ENCODE measurements at regions not wholly inside any gene's neighbourhood (a gene's known extent, or its start where the extent isn't known, plus 50 kb on each side); places are given as distances from the start of the nearest gene placed in this dataset.
A peak's percentile ranks its signal among the peaks of the same experiment; 100 is the strongest.

DNA sequence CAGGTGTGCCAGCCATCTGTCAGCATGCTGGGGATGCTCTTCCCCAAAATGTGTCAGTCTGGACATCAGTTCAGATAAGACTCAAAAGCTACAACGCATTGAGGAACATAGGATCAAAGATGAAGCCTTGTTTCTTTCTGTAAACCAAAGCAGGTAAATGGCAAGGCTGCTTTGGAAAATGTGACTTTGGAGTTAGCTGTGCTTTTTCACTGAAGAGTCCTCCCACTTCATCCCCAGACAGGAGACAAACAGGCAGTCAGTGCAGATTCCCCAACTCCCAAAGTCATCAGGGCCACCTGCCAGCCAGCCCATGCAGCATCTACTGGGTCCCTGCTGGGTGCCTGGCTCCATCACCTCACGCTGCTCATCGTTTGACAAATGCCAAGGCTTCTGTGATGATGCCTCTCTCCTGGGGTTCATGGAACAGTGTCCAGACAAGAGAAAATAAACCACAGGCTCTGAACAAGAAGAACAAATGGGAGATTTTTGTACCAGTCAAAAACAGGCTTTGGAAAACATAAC lies 205.0 kb upstream of the BTBD3 start:
- no peak for DNase-seq

DNA sequence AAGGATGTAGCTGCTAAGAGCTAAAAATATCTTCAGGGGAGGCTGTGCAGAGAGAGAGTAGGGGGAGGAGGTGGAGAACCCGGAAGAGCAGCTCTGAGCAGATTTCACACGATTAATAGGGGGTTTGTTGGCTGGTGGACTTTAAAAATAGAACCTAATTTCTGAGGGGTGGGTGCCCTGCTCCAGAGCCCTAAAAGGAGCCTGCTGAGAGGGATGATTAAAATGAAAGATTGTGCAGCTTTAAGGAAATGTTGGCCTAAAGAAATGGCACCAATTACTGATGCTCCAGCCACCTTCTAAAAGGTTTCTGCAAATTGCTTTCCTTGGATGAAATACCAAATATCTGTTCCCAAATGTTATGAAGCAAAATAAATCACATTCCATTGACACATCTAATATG lies 202.8 kb upstream of the BTBD3 start:
- no peak for DNase-seq

DNA sequence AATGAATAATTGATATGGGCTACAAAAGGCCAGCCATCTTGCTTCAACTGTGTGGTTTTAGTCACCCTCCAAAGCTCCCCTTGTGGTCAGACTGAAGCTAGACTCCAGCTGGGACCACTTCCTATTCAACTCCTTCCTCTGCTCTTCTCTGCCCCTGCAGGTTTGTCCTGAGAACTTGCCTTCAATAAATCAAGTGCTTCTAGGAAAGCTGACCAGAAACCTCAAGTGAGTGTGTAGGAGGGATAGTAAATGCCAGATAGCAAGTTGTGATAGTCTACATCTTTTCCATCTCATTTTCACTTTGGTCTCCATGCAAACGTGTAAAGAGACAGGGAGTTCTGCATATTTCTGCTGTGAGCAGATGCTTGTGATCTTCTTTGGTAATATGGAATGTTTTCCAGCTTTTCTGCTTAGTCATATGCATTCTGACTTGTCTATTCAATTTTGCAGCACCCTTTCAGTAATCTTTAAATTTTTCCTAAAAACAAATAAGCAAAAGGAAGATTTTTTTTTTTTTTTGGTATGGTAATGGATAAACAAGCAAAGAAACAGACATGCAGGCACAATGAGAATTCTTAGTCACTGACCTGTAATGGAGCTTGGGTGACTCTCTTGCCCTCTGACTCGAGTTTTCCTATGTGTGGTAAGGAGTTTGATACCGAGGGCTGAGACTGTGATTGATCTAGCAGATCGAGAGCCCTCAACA lies 201.3 kb upstream of the BTBD3 start:
- DNase-seq = no peak

DNA sequence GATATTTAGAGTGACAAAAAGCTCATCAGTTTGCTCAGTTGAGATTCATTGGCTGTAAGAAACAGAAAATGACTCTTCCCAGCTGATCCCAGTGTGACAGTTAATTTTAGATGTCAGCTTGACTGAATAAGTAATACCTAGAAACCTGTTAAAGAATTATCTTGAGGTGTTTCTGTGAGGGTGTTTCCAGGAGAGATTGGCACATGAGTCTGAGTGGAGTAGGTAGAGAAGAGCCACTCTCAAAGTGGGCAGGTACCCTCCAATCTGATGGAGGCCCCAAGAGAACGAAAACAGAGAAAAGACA lies 200.8 kb upstream of the BTBD3 start:
- DNase-seq = no peak

DNA sequence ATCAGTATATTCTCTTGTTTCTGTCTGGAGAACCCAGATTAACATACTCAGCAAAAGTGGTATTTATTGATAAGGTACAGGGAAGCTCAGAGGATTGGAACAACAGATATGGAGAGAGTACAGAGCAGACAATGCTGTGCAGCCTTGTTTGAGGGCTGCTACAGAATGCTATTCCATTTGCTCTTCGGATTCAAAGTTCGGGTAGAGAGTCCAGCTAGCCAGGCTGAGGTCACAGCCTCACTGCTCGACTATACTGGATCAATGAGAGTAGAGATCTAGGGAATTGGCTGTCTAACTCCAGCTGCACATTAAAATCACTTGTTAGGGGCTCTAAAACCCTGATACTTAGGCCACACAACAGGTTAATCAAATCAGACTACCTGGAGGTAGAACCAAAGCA lies 200.1 kb upstream of the BTBD3 start:
- DNase-seq = no peak

DNA sequence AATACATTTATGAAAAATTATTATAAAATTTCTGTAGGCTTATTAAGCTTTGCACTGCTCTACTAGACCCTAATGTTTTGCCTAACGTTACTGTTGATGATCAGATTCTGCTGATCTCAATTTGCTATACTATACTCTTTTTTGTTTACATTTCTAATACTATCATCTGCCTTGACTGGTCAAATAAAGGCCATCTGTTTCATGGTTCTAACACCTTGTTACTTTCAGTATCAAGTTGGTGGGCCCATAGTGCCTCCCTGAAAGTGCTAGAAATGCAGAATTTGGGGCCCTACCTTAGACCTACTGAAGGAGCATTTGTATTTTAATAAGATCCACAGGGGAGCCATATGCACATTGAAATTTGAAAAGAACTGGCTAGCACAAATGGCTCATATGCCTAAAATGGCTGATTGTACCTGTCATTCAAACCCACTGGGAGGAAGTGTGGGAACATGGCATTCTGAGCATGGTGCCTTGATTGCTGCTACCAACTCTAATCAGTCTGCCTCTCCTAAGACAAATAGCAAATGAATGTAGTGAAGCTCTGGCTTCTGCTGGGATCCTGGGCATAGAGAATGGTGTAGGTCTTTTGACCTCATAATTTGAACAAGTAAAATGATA lies 199.1 kb upstream of the BTBD3 start:
- no peak for DNase-seq

DNA sequence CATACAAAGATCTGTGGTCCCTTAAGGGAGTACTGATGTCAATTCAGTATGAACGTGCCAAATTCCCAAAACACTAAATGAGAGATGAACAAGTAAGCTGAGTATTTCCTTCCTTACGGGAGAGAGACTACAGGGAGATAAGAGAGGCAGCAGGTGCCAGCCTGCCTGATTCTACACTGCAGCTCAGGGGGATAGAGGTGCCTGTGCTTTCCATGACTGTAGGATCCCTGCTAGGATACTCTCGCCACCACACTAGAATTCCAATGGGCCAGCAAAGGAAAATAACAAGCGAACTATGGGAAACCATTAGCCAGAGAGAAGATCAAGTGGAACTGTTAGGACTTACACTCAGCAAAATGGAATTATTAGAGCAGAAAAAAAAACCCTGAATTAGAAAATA lies 198.5 kb upstream of the BTBD3 start:
- DNase-seq = no peak

DNA sequence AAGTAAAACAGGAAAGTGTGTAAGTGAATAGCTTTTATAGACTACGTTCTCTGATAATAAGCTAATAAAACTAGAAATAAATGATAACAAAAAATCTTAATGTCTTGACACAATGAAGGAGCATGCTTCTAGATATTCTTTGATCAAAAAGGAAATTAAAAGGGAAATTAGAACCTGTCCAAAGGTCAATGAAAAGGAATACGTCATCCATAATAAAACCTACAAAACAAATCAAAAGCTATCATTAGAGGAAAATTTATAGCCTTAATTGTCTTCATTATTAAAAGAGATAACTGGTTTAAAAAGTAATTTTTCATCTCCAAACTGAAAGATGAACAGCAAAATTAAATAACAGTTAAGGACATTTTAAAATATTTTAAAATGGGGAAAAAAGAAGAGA lies 196.3 kb upstream of the BTBD3 start:
- DNase-seq = no peak

DNA sequence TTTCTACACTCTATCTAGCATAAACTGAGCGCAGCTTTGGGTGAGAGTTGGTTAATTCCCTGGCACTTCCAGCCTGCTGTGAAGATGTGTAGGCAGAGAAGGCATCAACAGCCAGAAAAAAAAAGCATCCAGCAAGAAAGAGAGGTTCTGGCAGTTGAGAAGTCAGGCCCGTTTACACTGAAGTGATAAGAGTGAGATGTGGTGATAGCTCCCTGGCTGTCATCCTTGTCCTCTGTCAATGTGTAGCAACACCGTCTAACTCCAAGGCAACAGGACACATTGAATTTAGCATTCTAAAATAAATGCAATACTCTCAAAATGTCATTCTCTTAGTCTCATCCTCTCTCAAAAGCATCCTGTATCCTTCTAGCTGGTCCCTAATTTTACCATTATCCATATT lies 193.6 kb upstream of the BTBD3 start:
- no peak for DNase-seq

DNA sequence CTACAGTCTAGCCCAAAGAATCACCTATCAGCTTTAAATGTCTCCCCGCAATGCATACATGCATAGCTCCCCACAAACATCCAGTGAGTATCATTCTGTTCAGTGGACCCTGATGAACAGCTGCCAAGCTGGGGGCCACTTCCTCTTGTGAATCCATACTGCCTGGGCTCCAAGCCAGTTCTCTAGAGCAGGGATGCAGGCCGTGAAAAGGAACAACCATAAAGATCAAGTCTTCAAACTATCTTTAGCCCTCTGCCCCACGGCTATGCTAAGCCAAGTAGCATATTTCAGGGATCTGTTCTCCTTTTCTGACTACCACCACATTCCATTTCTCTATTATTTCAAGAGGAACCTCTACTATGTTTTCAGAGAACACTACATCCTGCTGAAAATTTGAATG lies 191.7 kb upstream of the BTBD3 start:
- peak; percentile 21 for DNase-seq

DNA sequence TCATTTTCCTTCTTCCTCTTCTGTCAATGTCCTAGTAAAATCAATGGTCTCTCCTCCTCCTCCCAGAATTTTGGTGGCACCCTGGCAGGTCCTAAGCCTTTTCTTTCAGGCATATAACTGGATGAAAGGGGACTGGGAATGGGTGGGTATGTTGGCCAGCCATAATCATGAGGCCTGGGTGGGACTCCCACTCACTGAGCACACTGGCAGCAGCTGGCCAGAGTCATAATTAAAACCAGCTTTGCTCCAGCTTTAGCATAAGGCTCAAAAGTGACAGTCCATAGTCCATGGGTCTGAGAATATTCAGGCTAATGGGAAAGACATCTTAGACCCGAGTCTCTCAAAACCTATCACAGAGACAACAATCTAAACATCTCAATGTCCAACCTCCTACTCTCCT lies 190.0 kb upstream of the BTBD3 start:
- no peak for DNase-seq

DNA sequence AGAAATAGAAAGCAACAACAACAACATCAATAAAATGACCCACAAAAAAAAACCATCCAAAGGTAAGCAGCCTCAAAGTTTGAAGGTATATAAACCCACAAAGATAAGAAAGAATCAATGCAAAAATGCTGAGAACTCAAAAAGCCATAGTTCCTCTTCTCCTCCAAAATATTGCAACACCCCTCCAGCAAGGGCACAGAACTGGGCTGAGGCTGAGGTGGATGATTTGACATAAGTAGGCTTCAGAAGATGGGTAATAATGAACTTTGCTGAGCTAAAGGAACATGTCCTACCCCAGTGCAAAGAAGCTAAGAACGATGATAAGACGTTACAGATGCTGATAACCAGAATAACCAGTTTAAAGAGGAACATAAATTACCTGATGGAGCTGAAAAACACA lies 188.8 kb upstream of the BTBD3 start:
- no peak for DNase-seq

DNA sequence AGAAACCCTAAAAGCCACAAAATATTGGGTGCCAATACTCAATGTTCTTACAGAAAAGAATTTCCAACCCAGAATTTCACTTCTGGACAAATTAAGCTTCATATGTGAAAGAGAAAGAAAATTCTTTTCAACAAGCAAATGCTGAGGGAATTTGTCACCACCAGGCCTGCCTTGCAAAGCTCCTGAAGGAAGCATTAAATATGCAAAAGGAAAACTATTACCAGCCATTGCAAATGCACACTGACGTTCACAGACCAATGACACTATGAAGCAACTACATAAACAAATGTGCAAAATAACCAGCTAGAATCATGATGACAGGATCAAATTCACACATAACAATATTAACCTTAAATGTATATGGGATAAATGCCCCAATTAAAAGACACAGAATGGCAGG lies 187.9 kb upstream of the BTBD3 start:
- DNase-seq = no peak

DNA sequence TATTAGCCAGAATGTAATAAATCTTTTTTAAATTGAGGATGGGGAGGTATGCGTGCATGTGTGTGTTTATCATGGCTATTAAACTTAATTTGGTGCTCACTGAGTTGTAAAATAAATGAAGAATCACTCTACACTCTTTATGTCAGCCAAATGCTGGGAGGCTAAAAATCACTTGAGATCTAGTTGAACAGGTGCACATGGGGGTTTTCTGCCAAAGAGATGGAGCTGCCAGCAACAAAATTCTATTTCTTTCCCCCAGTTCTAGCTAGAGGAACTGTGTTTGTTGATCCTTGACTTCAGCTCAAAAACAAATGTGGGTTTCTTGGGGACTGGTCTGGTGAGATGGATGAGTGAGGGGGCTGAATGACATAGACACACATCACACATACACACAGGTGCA lies 183.3 kb upstream of the BTBD3 start:
- no peak for DNase-seq

DNA sequence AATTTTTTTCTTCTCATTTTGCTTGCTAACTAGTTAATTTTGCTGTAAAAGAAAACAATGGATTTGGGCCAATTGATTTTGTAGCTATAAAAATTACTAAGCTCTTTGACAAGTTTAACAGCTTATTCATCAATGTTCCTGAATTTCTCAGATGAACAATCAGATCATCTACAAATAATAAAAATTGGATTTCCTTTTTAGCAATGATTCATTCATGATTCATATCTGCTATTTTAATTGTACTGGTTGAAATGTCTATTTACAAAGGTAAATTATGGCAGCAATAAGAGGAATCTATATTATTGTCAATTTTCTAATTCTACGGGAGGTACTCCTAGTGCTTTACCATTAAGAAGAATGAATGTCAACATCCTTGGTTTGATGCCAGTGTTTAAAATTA lies 178.8 kb upstream of the BTBD3 start:
- DNase-seq = no peak

DNA sequence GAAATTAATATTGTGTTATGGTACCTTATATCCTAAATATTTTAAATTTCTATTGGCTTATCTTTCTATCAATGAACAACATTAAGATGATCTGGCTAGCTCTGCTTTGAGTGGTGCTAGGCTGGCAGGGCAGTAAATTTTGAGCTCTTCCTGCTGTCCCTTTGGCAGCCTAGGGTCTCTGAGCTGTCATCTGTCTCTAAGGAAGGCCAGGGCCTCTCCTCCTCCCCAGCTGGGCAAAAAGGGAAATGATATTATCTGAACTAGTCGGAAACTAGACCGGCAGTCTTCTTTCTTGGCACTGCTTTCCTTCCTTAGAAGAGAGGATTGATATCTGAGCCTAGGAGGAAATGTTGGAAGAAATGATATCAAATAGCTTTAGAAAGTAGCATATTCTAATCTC lies 176.7 kb upstream of the BTBD3 start:
- no peak for DNase-seq

DNA sequence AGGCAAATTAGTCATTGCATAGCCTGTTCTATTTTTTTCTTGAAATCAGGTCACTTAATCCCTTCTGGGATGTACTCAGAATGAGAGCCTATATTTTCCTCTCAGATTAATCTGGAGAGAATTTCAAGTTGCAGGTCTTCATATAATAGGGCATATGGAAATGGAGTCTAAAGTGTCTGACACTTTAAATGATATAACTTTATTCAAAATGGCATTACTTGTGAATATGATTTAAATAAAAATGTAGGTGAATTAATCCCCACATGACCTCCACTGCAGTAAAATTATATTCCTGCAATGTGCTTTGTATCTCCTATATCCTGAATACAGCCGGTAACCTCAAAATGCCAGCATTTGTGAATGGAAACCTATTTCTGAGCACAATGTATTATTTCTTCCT lies 172.5 kb upstream of the BTBD3 start:
- no peak for DNase-seq

DNA sequence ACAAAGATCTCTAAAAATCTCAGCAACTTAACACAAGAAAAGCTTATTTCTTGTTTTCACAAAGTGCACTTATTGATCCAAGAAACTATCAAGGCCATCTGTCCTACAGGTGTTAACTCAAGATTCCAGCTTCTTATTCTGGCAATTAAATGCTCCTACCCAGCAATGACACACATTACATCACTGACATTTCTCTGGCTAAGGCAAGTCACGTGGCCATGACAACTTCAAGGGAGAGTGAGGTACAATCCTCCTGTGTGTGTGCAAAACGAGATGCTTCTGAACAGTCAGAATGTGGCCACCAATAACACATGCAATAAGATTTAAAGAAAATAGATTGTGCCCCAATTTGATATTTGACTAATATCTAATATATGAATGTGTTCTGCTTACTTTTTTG lies 169.3 kb upstream of the BTBD3 start:
- no peak for DNase-seq

DNA sequence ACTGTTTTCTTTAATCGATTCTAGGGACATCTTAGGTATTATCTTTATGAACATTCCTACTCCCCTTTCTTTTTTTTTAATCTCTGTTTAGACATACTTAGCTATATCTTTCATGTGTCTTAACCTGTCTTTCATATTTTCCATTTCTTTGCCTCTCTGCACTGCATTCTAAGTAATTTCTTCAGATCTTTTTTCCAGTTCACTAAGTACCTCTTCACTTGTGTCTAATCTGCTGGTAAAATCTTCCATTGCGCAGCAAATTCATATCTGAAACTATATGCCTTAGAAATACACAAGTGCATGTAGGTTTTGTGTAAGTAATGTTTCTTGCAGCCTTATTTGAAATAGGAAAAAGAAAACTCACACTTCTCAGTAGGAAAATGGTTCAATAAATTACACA lies 165.4 kb upstream of the BTBD3 start:
- no peak for DNase-seq

DNA sequence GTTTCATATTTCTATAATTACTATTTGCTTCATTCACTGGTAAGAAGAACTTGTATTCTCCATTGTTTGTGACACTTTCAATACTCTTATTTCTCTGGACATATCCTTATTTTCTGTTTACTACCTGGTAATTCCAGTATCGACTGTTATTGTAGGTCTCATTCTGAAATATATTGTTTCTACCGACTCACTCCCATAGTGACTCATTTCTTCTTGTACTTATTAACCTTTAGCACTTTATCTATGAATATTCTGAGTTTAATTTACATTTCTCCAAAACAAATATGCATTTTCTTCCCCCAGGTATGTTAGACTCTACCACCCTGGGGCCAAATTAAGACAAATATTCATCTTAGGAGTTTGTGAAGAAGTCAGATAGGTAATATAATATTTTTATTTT lies 164.5 kb upstream of the BTBD3 start:
- DNase-seq = no peak

DNA sequence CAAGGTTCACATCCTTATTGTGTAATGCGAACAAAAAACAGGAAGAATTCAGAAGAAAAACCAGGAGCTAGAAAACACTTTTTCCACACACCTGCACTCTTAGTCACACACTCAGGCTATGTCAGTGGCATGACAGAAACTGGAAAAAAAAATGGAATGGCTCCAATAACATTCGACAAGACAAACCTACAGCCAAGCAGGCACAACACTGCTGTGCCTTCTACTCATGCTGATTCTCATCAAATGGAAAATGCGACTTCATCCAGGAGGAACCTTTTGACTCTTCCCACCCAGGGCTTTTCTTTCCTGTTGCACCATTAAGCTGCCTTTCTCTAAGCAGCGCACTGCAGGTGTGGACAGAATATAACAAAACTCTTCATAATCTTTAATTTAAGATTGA lies 163.2 kb upstream of the BTBD3 start:
- no peak for DNase-seq

DNA sequence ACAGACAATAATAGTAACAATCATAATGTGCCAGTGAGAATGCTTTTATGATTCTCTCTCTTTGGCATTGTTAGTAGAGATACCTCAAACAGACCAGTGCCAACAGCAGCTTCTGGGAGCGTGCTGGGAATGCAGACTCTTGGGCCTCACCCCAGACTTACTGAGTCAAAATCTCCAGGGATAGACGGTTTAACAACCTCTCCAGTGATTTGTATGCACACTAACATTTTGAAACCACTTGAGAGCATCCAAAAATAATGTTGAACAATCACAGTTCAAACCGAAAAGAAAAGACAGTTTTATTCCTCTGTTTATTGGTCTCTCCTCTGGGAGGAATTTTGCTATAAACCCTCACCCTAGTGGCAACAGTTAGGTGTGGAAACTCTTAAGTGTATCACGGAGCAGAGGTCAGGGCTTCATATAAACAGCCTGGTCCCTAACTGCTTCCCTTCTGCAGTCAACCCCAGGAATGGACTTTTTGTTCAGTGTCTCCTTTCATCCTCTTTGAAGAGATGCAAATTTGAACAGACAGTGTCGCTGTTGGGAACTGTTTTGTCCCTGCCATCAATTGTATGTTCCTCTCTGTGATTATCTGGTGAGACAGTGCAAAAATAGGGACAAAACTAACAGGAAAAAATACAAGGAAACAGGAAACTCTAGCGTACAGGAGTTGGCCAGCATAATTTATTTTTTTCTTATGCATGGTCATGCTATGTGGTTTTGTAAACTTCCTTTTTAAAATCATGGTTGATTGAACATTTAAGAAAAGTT lies 162.4 kb upstream of the BTBD3 start:
- no peak for DNase-seq

DNA sequence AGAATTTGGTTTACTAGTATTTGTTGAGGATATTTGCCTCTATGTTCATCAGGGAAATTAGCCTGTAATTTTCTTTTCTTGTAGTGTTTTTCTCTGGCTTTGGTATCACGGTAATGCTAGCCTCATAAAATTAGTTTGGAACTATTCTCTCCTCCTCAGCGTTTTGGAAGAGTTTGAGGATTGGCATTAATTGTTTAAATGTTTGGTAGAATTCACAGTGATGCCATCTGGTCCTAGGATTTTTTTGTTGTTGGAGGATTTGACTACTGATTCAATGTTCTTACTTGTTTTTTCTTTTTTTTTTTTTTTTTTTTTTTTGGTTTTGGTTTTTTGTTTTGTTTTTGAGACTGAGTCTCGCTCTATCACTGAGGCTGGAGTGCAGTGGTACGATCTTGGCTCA lies 156.2 kb upstream of the BTBD3 start:
- DNase-seq = no peak

DNA sequence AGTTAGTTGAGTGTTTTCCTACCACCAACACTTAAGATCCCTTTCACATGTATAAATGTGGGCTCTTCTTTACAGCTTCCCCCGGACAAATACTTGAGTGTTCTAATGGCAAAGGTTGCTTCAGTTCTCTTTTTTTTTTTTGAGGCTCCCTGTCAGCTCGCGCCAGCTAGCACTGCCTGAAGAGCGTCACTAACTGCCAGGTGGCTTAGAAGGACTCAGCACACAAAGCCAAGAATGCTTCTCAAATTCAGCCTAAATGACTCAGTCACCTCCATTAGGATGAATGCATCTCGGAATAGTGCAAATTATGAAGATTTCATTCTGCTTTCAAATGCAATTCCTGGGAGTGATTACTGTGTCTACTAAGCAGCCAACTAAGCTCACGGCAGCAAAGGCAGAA lies 150.7 kb upstream of the BTBD3 start:
- DNase-seq = no peak

DNA sequence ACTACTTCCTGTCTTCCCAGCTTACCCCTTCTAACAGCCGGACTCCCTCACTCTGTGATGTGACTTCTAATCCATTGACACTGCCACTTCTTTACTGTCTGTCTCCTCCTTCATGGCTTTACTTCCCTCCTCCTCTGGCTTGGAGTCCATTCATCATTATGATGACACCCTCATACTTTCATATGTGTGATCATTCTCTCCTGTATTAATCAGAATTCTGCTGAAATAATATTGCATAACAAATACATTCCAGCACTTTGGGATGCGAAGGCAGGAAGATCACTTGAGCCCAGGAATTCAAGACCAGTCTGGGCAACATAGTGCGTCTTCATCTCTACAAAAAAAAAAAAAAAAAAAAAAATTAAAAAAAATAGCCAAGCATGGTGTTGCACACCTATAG lies 147.9 kb upstream of the BTBD3 start:
- DNase-seq = no peak

Data from right hindlimb (tissue), 1 donor.